GM23338 (cell line): ENCODE measurements at regions not wholly inside any gene's neighbourhood (a gene's known extent, or its start where the extent isn't known, plus 50 kb on each side); places are given as distances from the start of the nearest gene placed in this dataset.

ENCODE experiments used
- CREB1 ChIP-seq: fragments of 250-450 bp; sonication (Bioruptor Pico); IDR thresholded peaks from 2 replicates; pipeline ENCODE4 v1.5.0; 2020; ENCODE audit warnings: low read depth, mild to moderate bottlenecking, moderate library complexity
- EZH2phosphoT487 ChIP-seq: fragments of 200-600 bp; sonication (generic); IDR thresholded peaks from one replicate; pipeline ENCODE4 v1.8.1; 2018; ENCODE audit warnings: antibody characterized with exemption; ENCODE audit not compliant: unreplicated experiment
- TF ChIP-seq, protein P1 (sequence below), 2 experiments: fragments of 200-600 bp in 1 of 2; sonication (generic) in 1 of 2; conservative IDR thresholded peaks; 2 replicates each; pipeline versions ENCODE4 v1.5.1 to v1.6.1; 2016 to 2017; ENCODE audit warnings: antibody characterized with exemption in 2 of 2, low read depth in 2 of 2, mild to moderate bottlenecking in 2 of 2, moderate library complexity in 1 of 2
- TF ChIP-seq, protein P2 (sequence below): IDR thresholded peaks from one replicate; pipeline ENCODE4 v1.6.1; 2018; ENCODE audit warnings: antibody characterized with exemption; ENCODE audit not compliant: unreplicated experiment

DNA sequence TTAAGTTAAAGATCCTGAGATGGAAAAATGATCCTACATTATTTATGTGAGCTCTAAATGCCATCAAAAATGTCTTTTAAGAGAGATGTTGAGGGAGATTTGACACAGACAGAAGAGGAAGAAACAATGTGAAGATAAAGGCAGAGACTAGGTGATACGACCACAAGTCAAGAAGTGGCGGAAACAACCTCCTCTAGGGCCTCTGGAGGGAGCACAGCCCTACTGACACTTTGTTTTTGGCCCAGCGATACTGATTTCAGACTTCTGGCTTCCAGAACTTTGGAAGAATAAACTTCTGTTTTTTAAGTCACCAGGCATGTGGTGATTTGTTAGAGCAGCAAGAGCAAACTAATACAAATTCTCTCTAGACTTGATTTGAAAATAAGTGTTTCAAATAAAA lies 1216.1 kb downstream of the FSTL5 start:
- TF ChIP-seq, protein P1, sequence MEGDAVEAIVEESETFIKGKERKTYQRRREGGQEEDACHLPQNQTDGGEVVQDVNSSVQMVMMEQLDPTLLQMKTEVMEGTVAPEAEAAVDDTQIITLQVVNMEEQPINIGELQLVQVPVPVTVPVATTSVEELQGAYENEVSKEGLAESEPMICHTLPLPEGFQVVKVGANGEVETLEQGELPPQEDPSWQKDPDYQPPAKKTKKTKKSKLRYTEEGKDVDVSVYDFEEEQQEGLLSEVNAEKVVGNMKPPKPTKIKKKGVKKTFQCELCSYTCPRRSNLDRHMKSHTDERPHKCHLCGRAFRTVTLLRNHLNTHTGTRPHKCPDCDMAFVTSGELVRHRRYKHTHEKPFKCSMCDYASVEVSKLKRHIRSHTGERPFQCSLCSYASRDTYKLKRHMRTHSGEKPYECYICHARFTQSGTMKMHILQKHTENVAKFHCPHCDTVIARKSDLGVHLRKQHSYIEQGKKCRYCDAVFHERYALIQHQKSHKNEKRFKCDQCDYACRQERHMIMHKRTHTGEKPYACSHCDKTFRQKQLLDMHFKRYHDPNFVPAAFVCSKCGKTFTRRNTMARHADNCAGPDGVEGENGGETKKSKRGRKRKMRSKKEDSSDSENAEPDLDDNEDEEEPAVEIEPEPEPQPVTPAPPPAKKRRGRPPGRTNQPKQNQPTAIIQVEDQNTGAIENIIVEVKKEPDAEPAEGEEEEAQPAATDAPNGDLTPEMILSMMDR (conservative IDR thresholded peaks at IDR 0.05; ENCODE audit: low read depth in 2 of 2): peak; percentile 13 to 40; a peak in 2 of 4 replicates
- TF ChIP-seq EZH2phosphoT487: no peak
- TF ChIP-seq, protein P2, sequence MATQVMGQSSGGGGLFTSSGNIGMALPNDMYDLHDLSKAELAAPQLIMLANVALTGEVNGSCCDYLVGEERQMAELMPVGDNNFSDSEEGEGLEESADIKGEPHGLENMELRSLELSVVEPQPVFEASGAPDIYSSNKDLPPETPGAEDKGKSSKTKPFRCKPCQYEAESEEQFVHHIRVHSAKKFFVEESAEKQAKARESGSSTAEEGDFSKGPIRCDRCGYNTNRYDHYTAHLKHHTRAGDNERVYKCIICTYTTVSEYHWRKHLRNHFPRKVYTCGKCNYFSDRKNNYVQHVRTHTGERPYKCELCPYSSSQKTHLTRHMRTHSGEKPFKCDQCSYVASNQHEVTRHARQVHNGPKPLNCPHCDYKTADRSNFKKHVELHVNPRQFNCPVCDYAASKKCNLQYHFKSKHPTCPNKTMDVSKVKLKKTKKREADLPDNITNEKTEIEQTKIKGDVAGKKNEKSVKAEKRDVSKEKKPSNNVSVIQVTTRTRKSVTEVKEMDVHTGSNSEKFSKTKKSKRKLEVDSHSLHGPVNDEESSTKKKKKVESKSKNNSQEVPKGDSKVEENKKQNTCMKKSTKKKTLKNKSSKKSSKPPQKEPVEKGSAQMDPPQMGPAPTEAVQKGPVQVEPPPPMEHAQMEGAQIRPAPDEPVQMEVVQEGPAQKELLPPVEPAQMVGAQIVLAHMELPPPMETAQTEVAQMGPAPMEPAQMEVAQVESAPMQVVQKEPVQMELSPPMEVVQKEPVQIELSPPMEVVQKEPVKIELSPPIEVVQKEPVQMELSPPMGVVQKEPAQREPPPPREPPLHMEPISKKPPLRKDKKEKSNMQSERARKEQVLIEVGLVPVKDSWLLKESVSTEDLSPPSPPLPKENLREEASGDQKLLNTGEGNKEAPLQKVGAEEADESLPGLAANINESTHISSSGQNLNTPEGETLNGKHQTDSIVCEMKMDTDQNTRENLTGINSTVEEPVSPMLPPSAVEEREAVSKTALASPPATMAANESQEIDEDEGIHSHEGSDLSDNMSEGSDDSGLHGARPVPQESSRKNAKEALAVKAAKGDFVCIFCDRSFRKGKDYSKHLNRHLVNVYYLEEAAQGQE: no peak
- TF ChIP-seq CREB1 (CRISPR knock-in tag): no peak
